HepG2 (cell line): ENCODE measurements at regions not wholly inside any gene's neighbourhood (a gene's known extent, or its start where the extent isn't known, plus 50 kb on each side); places are given as distances from the start of the nearest gene placed in this dataset.

Experiments
- ATAC-seq: fragments of 200-7000 bp; cut with Tn5 transposase; 3 replicates; pipeline ENCODE4 v1.9.1; 2020; ENCODE audit warnings: mild to moderate bottlenecking, moderate library complexity
- BruUV-seq: library from RNA; stranded (reverse); fragments of 400-500 nt; replicated peaks from 2 replicates; lab custom pipeline; 2021; lab: Mats Ljungman, UMichigan
- CTCF ChIA-PET: fragments of 300-600 bp; formaldehyde crosslinking; extraction: SDS; loops from one replicate; lab custom pipeline; 2021; ENCODE audit warnings: low total read pairs, inconsistent platforms, low intra/inter-chr PET ratio; lab: Yijun Ruan, JAX
- POLR2A ChIA-PET: fragments of 350-600 bp; sonication (Branson Sonifier 250); formaldehyde crosslinking; loops from one replicate; lab custom pipeline; 2020; ENCODE audit warnings: antibody characterized with exemption, inconsistent platforms; lab: Yijun Ruan, JAX
- DNase-seq: peaks from one replicate; pipeline ENCODE4 v3.0.0-alpha.2; 2015; ENCODE audit warnings: low spot score
- FAIRE-seq: peaks from 3 replicates; lab custom pipeline; 2011; peaks lifted over from hg19 to GRCh38; lab: Jason Lieb, UNC
- H2AFZ ChIP-seq: one replicate; pipeline ENCODE4 v1.6.1; 2011; ENCODE audit warnings: low read length, inconsistent platforms
- H3K27ac ChIP-seq: fragments of 300-600 bp; 3 replicates; pipeline ENCODE4 v1.8.0; 2011; ENCODE audit warnings: mixed run types, mild to moderate bottlenecking, mixed read lengths, low read length, inconsistent platforms; ENCODE audit not compliant: insufficient read depth; ENCODE audit errors: extremely low read length
- H3K27me3 ChIP-seq, 2 experiments: fragments of 200-600 bp in 1 of 2; 2 replicates in 1 of 2; 3 replicates in 1 of 2; pipeline versions ENCODE4 v1.6.0 to v1.8.0; 2011; ENCODE audit warnings: low read length in 2 of 2, mild to moderate bottlenecking in 2 of 2, moderate library complexity in 2 of 2, inconsistent platforms in 1 of 2; ENCODE audit not compliant: insufficient read depth in 2 of 2, control insufficient read depth in 1 of 2
- H3K36me3 ChIP-seq, 2 experiments: fragments of 200-600 bp in 1 of 2; replicated peaks in 1 of 2; 2 replicates in 1 of 2; 3 replicates in 1 of 2; pipeline versions ENCODE4 v1.5.1 to v1.8.0; 2011; ENCODE audit warnings: low read length in 2 of 2, inconsistent platforms in 1 of 2; ENCODE audit not compliant: insufficient read depth in 2 of 2, control insufficient read depth in 1 of 2
- H3K4me1 ChIP-seq: 2 replicates; pipeline ENCODE4 v1.5.1; 2012; ENCODE audit warnings: low read length, inconsistent platforms; ENCODE audit not compliant: insufficient read depth
- H3K4me2 ChIP-seq: 2 replicates; pipeline ENCODE4 v1.6.0; 2011; ENCODE audit warnings: low read depth, low read length, inconsistent platforms
- H3K4me3 ChIP-seq, 3 experiments: fragments of 200-600 bp in 1 of 3; sonication (generic), shearing (Covaris generic) in 1 of 3; replicated peaks in 1 of 3; 2 replicates each; pipeline ENCODE4 v1.5.1; 2011 to 2016; ENCODE audit warnings: low read length in 3 of 3, inconsistent platforms in 2 of 3, low read depth in 2 of 3, mild to moderate bottlenecking in 2 of 3, control low read depth in 1 of 3, mixed read lengths in 1 of 3; ENCODE audit not compliant: insufficient read depth in 1 of 3
- H3K79me2 ChIP-seq: one replicate; pipeline ENCODE4 v1.6.1; 2011; ENCODE audit warnings: low read length, inconsistent platforms; ENCODE audit not compliant: insufficient read depth
- H3K9ac ChIP-seq: 2 replicates; pipeline ENCODE4 v1.6.0; 2011; ENCODE audit warnings: mild to moderate bottlenecking, low read depth, low read length, inconsistent platforms; ENCODE audit not compliant: insufficient read depth
- H3K9me3 ChIP-seq: 2 replicates; pipeline ENCODE4 v1.5.1; 2012; ENCODE audit warnings: mild to moderate bottlenecking, low read length
- H4K20me1 ChIP-seq: 2 replicates; pipeline ENCODE4 v1.6.0; 2011; ENCODE audit warnings: inconsistent platforms, mild to moderate bottlenecking, low read length, moderate library complexity; ENCODE audit not compliant: insufficient read depth
- ARNT ChIP-seq: fragments of 450-650 bp; IDR thresholded peaks from 2 replicates; pipeline ENCODE4 v1.6.1; 2017
- CHD2 ChIP-seq: IDR thresholded peaks from 2 replicates; pipeline ENCODE4 v1.6.1; 2011; ENCODE audit warnings: low read depth, low read length, improper control_type of control experiment
- HOXD1 ChIP-seq: sonication (generic); formaldehyde crosslinking; IDR thresholded peaks from 2 replicates; pipeline ENCODE4 v1.5.0; 2020; ENCODE audit warnings: missing genetic modification reagents
- PAX8 ChIP-seq: sonication (generic); formaldehyde crosslinking; IDR thresholded peaks from 2 replicates; pipeline ENCODE4 v1.8.0; 2022; ENCODE audit warnings: mild to moderate bottlenecking, missing genetic modification reagents, borderline replicate concordance
- SPEN ChIP-seq: sonication (generic); formaldehyde crosslinking; IDR thresholded peaks from 2 replicates; pipeline ENCODE4 v1.5.1; 2020; ENCODE audit warnings: low read depth, mild to moderate bottlenecking, missing genetic modification reagents
- ZBTB7A ChIP-seq: sonication (generic); formaldehyde crosslinking; IDR thresholded peaks from 2 replicates; pipeline ENCODE4 v1.8.0; 2022; ENCODE audit warnings: mild to moderate bottlenecking, missing genetic modification reagents
- ZNF326 ChIP-seq: sonication (generic); formaldehyde crosslinking; IDR thresholded peaks from 2 replicates; pipeline ENCODE4 v1.4.0; 2020; ENCODE audit warnings: missing genetic modification reagents, borderline replicate concordance
- ZNF510 ChIP-seq: sonication (generic); formaldehyde crosslinking; IDR thresholded peaks from 2 replicates; pipeline ENCODE4 v1.4.0; 2020; ENCODE audit warnings: low read depth, mild to moderate bottlenecking, missing genetic modification reagents
- ZNF749 ChIP-seq: sonication (generic); formaldehyde crosslinking; IDR thresholded peaks from 2 replicates; pipeline ENCODE4 v1.8.0; 2022; ENCODE audit warnings: mild to moderate bottlenecking, missing genetic modification reagents, moderate library complexity, borderline replicate concordance
- ZNF792 ChIP-seq: IDR thresholded peaks from 2 replicates; pipeline ENCODE4 v1.6.1; 2016
- ZSCAN12 ChIP-seq: sonication (generic); formaldehyde crosslinking; IDR thresholded peaks from 2 replicates; pipeline ENCODE4 v1.9.0; 2021; ENCODE audit warnings: mild to moderate bottlenecking, missing genetic modification reagents
- WGBS: methylation state at CpG from one replicate; pipeline ENCODE4 v1.1.6; 2017; ENCODE audit warnings: low lambda C conversion rate; 5-methylcytosine and 5-hydroxymethylcytosine counted together
- in situ Hi-C: cut with HindIII; loops from 2 replicates; pipeline ENCODE4 v1.10.0; 2017; ENCODE audit warnings: low pct_unique_long_range_greater_than_20kb; ENCODE audit not compliant: extremely low pct_ligation_motif_present
- intact Hi-C: fragments of 100-400 bp; cut with micrococcal nuclease; formaldehyde crosslinking; loops from one replicate; pipeline ENCODE4 v1.10.0; 2022; ENCODE audit not compliant: unreplicated experiment
- TF ChIP-seq, protein P1 (sequence below): sonication (generic); formaldehyde crosslinking; IDR thresholded peaks from 2 replicates; pipeline ENCODE4 v1.8.0; 2022; ENCODE audit warnings: missing genetic modification reagents, mild to moderate bottlenecking, inconsistent platforms, borderline replicate concordance
- TF ChIP-seq, protein P2 (sequence below): sonication (generic); formaldehyde crosslinking; IDR thresholded peaks from 2 replicates; pipeline ENCODE4 v1.5.0; 2020; ENCODE audit warnings: mild to moderate bottlenecking, missing genetic modification reagents, borderline replicate concordance
- TF ChIP-seq, protein P3 (sequence below): sonication (generic); formaldehyde crosslinking; IDR thresholded peaks from 2 replicates; pipeline ENCODE4 v1.4.0; 2020; ENCODE audit warnings: low read depth, missing genetic modification reagents

DNA sequence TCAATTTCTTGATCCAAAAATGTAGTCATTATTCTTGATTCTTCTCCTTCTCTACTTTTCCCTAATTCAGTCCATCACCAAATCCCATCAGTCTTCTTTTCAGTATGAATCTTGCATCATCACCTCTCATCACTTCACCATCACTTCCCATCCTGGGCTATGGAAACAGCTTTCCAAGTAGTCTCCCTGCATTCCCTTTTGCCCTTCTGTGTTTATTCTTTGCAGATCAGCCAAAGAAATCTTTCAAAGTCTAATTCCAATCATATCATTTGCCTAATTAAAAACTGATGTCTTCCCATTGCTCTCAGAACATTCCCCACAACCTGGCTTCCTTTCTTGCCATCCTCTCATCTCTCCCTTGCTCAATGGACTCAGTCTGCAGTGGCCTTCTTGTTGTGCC, 201.7 kb upstream of the ADAMTS3 start:
- intact Hi-C loops, result no loop called here
- H3K27me3 ChIP-seq, result no peaks in the 10 kb centered on the region
- H3K4me2 ChIP-seq, result no peak overlapping the region
- CTCF ChIA-PET, result no interaction called here
- H3K4me3 ChIP-seq, result no peak overlapping the region
- H3K4me1 ChIP-seq, result no peaks in the 10 kb centered on the region
- BruUV-seq, result no TSS peak
- H3K36me3 ChIP-seq, result no peaks in the 10 kb centered on the region
- POLR2A ChIA-PET, result no interaction called here
- no peaks in the 10 kb centered on the region for H3K9me3 ChIP-seq
- no peak for FAIRE-seq
- TF ChIP-seq, protein P1, sequence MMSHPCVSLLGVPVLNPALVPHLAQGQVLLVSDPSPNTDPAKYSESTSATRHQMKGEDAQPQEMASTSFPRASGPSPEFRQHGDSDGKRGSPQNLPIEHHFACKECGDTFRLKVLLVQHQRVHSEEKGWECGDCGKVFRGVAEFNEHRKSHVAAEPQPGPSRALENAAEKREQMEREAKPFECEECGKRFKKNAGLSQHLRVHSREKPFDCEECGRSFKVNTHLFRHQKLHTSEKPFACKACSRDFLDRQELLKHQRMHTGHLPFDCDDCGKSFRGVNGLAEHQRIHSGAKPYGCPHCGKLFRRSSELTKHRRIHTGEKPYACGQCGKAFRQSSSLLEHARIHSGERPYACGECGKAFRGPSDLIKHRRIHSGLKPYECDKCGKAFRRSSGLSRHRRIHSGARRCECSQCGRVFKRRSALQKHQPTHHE (CRISPR knock-in tag), result no peak
- TF ChIP-seq SPEN (CRISPR knock-in tag) (no peak), ZNF326 (CRISPR knock-in tag) (no peak)
- TF ChIP-seq, protein P2, sequence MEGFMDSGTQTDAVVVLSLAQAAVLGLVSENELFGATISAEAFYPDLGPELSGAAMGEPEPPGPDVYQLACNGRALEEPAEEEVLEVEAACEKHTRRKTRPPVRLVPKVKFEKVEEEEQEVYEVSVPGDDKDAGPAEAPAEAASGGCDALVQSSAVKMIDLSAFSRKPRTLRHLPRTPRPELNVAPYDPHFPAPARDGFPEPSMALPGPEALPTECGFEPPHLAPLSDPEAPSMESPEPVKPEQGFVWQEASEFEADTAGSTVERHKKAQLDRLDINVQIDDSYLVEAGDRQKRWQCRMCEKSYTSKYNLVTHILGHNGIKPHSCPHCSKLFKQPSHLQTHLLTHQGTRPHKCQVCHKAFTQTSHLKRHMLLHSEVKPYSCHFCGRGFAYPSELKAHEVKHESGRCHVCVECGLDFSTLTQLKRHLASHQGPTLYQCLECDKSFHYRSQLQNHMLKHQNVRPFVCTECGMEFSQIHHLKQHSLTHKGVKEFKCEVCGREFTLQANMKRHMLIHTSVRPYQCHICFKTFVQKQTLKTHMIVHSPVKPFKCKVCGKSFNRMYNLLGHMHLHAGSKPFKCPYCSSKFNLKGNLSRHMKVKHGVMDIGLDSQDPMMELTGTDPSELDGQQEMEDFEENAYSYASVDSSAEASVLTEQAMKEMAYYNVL (CRISPR knock-in tag), result no peak
- H4K20me1 ChIP-seq, result no peaks in the 10 kb centered on the region
- ATAC-seq, result no peak
- H3K27ac ChIP-seq, result no peak overlapping the region
- H3K79me2 ChIP-seq, result no peaks in the 10 kb centered on the region
- in situ Hi-C loops, result no loop called here
- DNase-seq, result no peak
- no peak overlapping the region for H2AFZ ChIP-seq
- H3K9ac ChIP-seq, result no peak overlapping the region

GRCh38 chr4:72768364-72768763, 199.3 kb upstream of the ADAMTS3 start:
- CTCF ChIA-PET, result no interaction called here
- in situ Hi-C loops (no loop called here), intact Hi-C loops (no loop called here)
- POLR2A ChIA-PET, result no interaction called here
- no peak for FAIRE-seq
- Histone ChIP-seq H3K79me2 (no peaks in the 10 kb centered on the region), H3K4me2 (no peak overlapping the region), H3K9ac (no peak overlapping the region), H3K27me3 (no peaks in the 10 kb centered on the region), H2AFZ (no peak overlapping the region), H3K36me3 (no peaks in the 10 kb centered on the region), H3K27ac (no peak overlapping the region), H4K20me1 (no peaks in the 10 kb centered on the region), H3K4me3 (no peak overlapping the region), H3K4me1 (no peaks in the 10 kb centered on the region), H3K9me3 (no peaks in the 10 kb centered on the region)
- no TSS peak for BruUV-seq
- 50% methylated on average over 2 of the region's 2 CpGs for WGBS
- no peak for DNase-seq
- no peak for ATAC-seq
- no peak for TF ChIP-seq ZNF792 (CRISPR knock-in tag)
- no peak for TF ChIP-seq ZNF749 (CRISPR knock-in tag)
- TF ChIP-seq ZNF510 (CRISPR knock-in tag), result no peak
- TF ChIP-seq CHD2, result no peak
- no peak for TF ChIP-seq ZBTB7A (CRISPR knock-in tag)
- TF ChIP-seq, protein P3, sequence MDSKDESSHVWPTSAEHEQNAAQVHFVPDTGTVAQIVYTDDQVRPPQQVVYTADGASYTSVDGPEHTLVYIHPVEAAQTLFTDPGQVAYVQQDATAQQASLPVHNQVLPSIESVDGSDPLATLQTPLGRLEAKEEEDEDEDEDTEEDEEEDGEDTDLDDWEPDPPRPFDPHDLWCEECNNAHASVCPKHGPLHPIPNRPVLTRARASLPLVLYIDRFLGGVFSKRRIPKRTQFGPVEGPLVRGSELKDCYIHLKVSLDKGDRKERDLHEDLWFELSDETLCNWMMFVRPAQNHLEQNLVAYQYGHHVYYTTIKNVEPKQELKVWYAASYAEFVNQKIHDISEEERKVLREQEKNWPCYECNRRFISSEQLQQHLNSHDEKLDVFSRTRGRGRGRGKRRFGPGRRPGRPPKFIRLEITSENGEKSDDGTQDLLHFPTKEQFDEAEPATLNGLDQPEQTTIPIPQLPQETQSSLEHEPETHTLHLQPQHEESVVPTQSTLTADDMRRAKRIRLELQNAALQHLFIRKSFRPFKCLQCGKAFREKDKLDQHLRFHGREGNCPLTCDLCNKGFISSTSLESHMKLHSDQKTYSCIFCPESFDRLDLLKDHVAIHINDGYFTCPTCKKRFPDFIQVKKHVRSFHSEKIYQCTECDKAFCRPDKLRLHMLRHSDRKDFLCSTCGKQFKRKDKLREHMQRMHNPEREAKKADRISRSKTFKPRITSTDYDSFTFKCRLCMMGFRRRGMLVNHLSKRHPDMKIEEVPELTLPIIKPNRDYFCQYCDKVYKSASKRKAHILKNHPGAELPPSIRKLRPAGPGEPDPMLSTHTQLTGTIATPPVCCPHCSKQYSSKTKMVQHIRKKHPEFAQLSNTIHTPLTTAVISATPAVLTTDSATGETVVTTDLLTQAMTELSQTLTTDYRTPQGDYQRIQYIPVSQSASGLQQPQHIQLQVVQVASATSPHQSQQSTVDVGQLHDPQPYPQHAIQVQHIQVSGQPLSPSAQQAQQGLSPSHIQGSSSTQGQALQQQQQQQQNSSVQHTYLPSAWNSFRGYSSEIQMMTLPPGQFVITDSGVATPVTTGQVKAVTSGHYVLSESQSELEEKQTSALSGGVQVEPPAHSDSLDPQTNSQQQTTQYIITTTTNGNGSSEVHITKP (CRISPR knock-in tag), result no peak
- no peak for TF ChIP-seq ARNT
- no peak for TF ChIP-seq PAX8 (CRISPR knock-in tag)
- TF ChIP-seq ZSCAN12, result no peak
- TF ChIP-seq HOXD1 (CRISPR knock-in tag), result no peak
